ENCODE measurements at regions not wholly inside any gene's neighbourhood (a gene's known extent, or its start where the extent isn't known, plus 50 kb on each side); places are given as distances from the start of the nearest gene placed in this dataset.

GRCh38 chr4:116358633-116359222 lies 726.6 kb downstream of the TRAM1L1 start:
- peak; percentile 60 for DNase-seq (ENCODE audit: low read depth)
- peak; percentile 81 for TF ChIP-seq CTCF (conservative IDR thresholded peaks at IDR 0.05; ENCODE audit: low read depth, low read length)
- H3K4me3 ChIP-seq (ENCODE audit: low read depth, low read length) = no peak overlapping the region

- TF ChIP-seq CTCF (conservative IDR thresholded peaks at IDR 0.05; ENCODE audit: low read depth, low read length) = no peak
- no peak overlapping the region for H3K4me3 ChIP-seq (ENCODE audit: low read depth, low read length)
- peak; percentile 20 for DNase-seq (ENCODE audit: low read depth)
Measured at GRCh38 chr4:116357758-116358157, 727.6 kb downstream of the TRAM1L1 start.

GRCh38 chr4:116346750-116347149 lies 738.6 kb downstream of the TRAM1L1 start:
- no peak overlapping the region for H3K4me3 ChIP-seq (ENCODE audit: low read depth, low read length)
- TF ChIP-seq CTCF (conservative IDR thresholded peaks at IDR 0.05; ENCODE audit: low read depth, low read length) = no peak
- DNase-seq (ENCODE audit: low read depth) = no peak

GRCh38 chr4:116343809-116344208 lies 741.6 kb downstream of the TRAM1L1 start:
- no peak for TF ChIP-seq CTCF (conservative IDR thresholded peaks at IDR 0.05; ENCODE audit: low read depth, low read length)
- no peak for DNase-seq (ENCODE audit: low read depth)
- no peak overlapping the region for H3K4me3 ChIP-seq (ENCODE audit: low read depth, low read length)

- DNase-seq (ENCODE audit: low read depth) = no peak
- H3K4me3 ChIP-seq (ENCODE audit: low read depth, low read length) = no peak overlapping the region
- no peak for TF ChIP-seq CTCF (conservative IDR thresholded peaks at IDR 0.05; ENCODE audit: low read depth, low read length)
Measured at GRCh38 chr4:116342143-116342542, 743.2 kb downstream of the TRAM1L1 start.

GRCh38 chr4:116332508-116332907 lies 752.9 kb downstream of the TRAM1L1 start:
- TF ChIP-seq CTCF (conservative IDR thresholded peaks at IDR 0.05; ENCODE audit: low read depth, low read length) = no peak
- DNase-seq (ENCODE audit: low read depth) = no peak

GRCh38 chr4:116328261-116328860 lies 757.0 kb downstream of the TRAM1L1 start:
- TF ChIP-seq CTCF (conservative IDR thresholded peaks at IDR 0.05; ENCODE audit: low read depth, low read length) = no peak
- DNase-seq (ENCODE audit: low read depth) = no peak
- H3K4me3 ChIP-seq (ENCODE audit: low read depth, low read length) = no peak overlapping the region

More at GRCh38 chr4:116332508-116332907, 752.9 kb downstream of the TRAM1L1 start:
- H3K4me3 ChIP-seq (ENCODE audit: low read depth, low read length) = no peak overlapping the region

All from epithelial cell of proximal tubule (primary cell).